Neural progenitor cell (in vitro differentiated cells): ENCODE measurements at regions not wholly inside any gene's neighbourhood (a gene's known extent, or its start where the extent isn't known, plus 50 kb on each side); places are given as distances from the start of the nearest gene placed in this dataset.
A peak's percentile ranks its signal among the peaks of the same experiment; 100 is the strongest.

Experiments
- DNase-seq: peaks from one replicate; pipeline ENCODE4 v3.0.0-alpha.2; 2016; ENCODE audit warnings: low spot score
- H2AFZ ChIP-seq: fragments of 200-600 bp; sonication (generic); replicated peaks from 2 replicates; pipeline ENCODE4 v1.6.1; 2016; ENCODE audit warnings: antibody characterized with exemption
- H3F3A ChIP-seq: fragments of 200-600 bp; sonication (generic); 2 replicates; pipeline ENCODE4 v1.6.1; 2016; ENCODE audit warnings: antibody characterized with exemption, low read depth
- H3K27ac ChIP-seq: fragments of 200-600 bp; sonication (generic); 2 replicates; pipeline ENCODE4 v1.5.1; 2016; ENCODE audit warnings: mild to moderate bottlenecking
- H3K27me3 ChIP-seq: fragments of 200-600 bp; sonication (generic); 2 replicates; pipeline ENCODE4 v1.6.1; 2016; ENCODE audit warnings: mild to moderate bottlenecking, moderate library complexity
- H3K36me3 ChIP-seq: fragments of 200-600 bp; sonication (generic); 2 replicates; pipeline ENCODE4 v1.5.1; 2016
- H3K4me1 ChIP-seq: fragments of 200-600 bp; sonication (generic); 2 replicates; pipeline ENCODE4 v1.6.1; 2016; ENCODE audit warnings: mixed run types
- H3K4me2 ChIP-seq: fragments of 200-600 bp; sonication (generic); 2 replicates; pipeline ENCODE4 v1.6.1; 2016
- H3K4me3 ChIP-seq: fragments of 200-600 bp; sonication (generic); 2 replicates; pipeline ENCODE4 v1.5.1; 2016
- H3K79me2 ChIP-seq: fragments of 200-600 bp; sonication (generic); 2 replicates; pipeline ENCODE4 v1.6.1; 2016; ENCODE audit warnings: low read depth
- H3K9ac ChIP-seq: fragments of 200-600 bp; sonication (generic); 2 replicates; pipeline ENCODE4 v1.6.1; 2016
- H3K9me3 ChIP-seq: fragments of 200-600 bp; sonication (generic); 2 replicates; pipeline ENCODE4 v1.5.1; 2016; ENCODE audit warnings: low read depth
- H4K20me1 ChIP-seq: fragments of 200-600 bp; sonication (generic); 2 replicates; pipeline ENCODE4 v1.6.1; 2016; ENCODE audit warnings: low read depth
- H3K27ac Mint-ChIP-seq: 3 replicates; pipeline ENCODE4 v1.8.0; 2021; ENCODE audit warnings: mixed read lengths
- H3K27me3 Mint-ChIP-seq: 2 replicates; pipeline ENCODE4 v1.8.0; 2022; ENCODE audit warnings: low read depth, mild to moderate bottlenecking, inconsistent platforms, moderate library complexity, mixed read lengths; ENCODE audit not compliant: insufficient read depth
- H3K36me3 Mint-ChIP-seq: 3 replicates; pipeline ENCODE4 v1.8.0; 2021; ENCODE audit warnings: mixed read lengths
- H3K4me1 Mint-ChIP-seq: 3 replicates; pipeline ENCODE4 v1.8.0; 2021; ENCODE audit warnings: mixed read lengths
- H3K4me3 Mint-ChIP-seq: 3 replicates; pipeline ENCODE4 v1.8.0; 2021; ENCODE audit warnings: mild to moderate bottlenecking, moderate library complexity, mixed read lengths
- H3K9me3 Mint-ChIP-seq: 3 replicates; pipeline ENCODE4 v1.8.0; 2020; ENCODE audit warnings: mixed read lengths
- EZH2 ChIP-seq: fragments of 200-600 bp; sonication (generic); IDR thresholded peaks from 2 replicates; pipeline ENCODE4 v1.6.1; 2017; ENCODE audit warnings: antibody characterized with exemption, mild to moderate bottlenecking, moderate library complexity
- EZH2phosphoT487 ChIP-seq: fragments of 200-600 bp; sonication (generic); IDR thresholded peaks from 2 replicates; pipeline ENCODE4 v1.6.1; 2017; ENCODE audit warnings: antibody characterized with exemption
- TF ChIP-seq, protein P1 (sequence below): fragments of 200-600 bp; sonication (generic); IDR thresholded peaks from 2 replicates; pipeline ENCODE4 v1.5.1; 2017; ENCODE audit warnings: antibody characterized with exemption, mild to moderate bottlenecking

DNA sequence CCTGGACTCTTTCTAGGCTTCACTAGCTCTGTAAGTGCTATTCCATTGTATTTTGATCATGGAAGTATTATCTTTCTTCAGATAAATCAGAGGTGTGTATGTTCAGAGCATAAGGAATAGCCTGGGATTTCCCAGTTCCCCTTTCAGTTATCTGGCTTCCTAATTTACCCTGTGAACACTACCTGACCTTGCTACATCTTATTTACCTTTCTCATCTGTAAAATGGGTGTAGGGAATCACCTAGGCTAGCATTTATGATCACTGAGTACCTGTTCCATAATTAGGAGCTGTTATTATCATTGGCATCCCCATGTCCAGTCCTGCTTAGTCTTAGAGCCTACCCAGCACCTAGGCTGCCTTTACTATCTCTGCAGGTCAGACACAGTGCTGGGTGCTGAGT is 149.3 kb upstream of the NR2F2 start:
- peaks cover 53% of the 10 kb centered on the region for H3K4me1 Mint-ChIP-seq
- TF ChIP-seq EZH2phosphoT487 (no peak), EZH2 (no peak)
- TF ChIP-seq, protein P1, sequence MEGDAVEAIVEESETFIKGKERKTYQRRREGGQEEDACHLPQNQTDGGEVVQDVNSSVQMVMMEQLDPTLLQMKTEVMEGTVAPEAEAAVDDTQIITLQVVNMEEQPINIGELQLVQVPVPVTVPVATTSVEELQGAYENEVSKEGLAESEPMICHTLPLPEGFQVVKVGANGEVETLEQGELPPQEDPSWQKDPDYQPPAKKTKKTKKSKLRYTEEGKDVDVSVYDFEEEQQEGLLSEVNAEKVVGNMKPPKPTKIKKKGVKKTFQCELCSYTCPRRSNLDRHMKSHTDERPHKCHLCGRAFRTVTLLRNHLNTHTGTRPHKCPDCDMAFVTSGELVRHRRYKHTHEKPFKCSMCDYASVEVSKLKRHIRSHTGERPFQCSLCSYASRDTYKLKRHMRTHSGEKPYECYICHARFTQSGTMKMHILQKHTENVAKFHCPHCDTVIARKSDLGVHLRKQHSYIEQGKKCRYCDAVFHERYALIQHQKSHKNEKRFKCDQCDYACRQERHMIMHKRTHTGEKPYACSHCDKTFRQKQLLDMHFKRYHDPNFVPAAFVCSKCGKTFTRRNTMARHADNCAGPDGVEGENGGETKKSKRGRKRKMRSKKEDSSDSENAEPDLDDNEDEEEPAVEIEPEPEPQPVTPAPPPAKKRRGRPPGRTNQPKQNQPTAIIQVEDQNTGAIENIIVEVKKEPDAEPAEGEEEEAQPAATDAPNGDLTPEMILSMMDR, result no peak
- H3K27me3 Mint-ChIP-seq, result peaks cover 4% of the 10 kb centered on the region
- Histone ChIP-seq H3K4me3 (no peak overlapping the region), H3F3A (peaks cover 25% of the 10 kb centered on the region), H2AFZ (no peak overlapping the region), H3K9ac (no peak overlapping the region), H4K20me1 (no peaks in the 10 kb centered on the region), H3K27ac (no peak overlapping the region), H3K36me3 (no peaks in the 10 kb centered on the region), H3K4me1 (peaks cover 48% of the 10 kb centered on the region), H3K79me2 (no peaks in the 10 kb centered on the region), H3K27me3 (no peaks in the 10 kb centered on the region), H3K4me2 (no peak overlapping the region), H3K9me3 (no peaks in the 10 kb centered on the region)
- H3K4me3 Mint-ChIP-seq, result no peak overlapping the region
- no peaks in the 10 kb centered on the region for H3K9me3 Mint-ChIP-seq
- no peak for DNase-seq
- peaks cover 2% of the 10 kb centered on the region for H3K36me3 Mint-ChIP-seq
- no peak overlapping the region for H3K27ac Mint-ChIP-seq

DNA sequence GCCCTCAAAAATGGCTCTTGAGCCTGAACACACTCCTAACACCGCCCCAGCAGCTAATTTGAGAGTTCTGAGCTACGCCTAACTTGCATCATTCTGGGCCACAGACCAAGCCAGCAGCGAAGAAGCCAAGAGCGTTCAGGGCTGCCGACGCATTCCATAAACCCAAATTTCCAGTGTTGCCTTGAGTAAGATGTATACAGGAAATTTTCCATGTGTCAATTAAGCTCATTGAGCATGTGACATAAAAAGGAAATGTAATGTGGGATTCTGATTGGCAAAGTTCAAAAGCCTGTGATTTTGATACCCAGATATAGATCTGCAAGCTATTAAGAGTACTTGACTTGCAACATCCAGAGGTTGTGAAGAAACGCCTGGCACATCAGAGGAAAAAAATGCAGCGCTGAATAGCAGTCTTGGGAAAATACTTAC is 148.6 kb upstream of the NR2F2 start:
- H3K4me3 ChIP-seq, result no peak overlapping the region
- H3K9me3 ChIP-seq, result no peaks in the 10 kb centered on the region
- H3K36me3 Mint-ChIP-seq, result peaks cover 2% of the 10 kb centered on the region

DNA sequence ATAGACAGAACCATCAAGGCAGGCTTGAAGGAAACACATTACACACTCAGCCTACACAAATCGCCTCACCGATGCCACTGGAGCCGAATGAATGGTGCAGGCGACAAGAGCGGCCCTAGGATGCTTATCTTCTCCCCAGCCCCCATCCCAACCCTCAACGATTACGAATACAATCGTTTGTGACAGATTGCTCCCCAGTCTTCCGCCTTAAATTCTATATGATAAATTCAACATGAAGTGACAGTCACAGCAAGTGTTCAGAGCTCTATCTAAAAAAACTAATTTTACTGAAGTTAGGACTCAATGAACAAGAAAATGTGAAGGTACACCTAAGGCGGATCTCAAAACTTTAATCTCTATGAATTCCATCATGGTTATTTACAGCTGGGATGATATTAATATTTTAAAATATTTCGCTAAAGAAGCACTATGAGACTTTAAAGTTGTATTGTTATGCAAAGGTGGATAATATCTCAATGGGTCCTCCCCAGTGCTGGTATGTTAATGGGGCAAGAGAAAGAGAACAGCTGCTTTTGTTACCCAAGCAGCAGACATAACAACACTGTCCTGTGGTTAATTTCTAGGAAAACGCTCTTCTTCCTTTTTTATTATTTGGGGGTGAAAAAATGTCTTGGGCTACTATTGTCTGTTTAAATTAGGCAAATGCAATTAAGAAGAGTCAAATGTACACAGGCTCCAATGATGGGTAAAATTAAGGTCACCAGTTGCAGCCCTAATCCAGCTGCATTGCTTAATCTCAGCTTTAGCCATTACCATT is 147.6 kb upstream of the NR2F2 start:
- H3K27me3 ChIP-seq, result no peaks in the 10 kb centered on the region
- H3K79me2 ChIP-seq, result no peaks in the 10 kb centered on the region
- H3K9me3 Mint-ChIP-seq, result no peaks in the 10 kb centered on the region
- H4K20me1 ChIP-seq, result no peaks in the 10 kb centered on the region
- H3K36me3 Mint-ChIP-seq, result peaks cover 2% of the 10 kb centered on the region
- no peak overlapping the region for H3K4me3 ChIP-seq
- H3K36me3 ChIP-seq, result no peaks in the 10 kb centered on the region
- TF ChIP-seq EZH2 (no peak), EZH2phosphoT487 (peak; percentile 35)
- TF ChIP-seq, protein P1, result no peak
- peak overlapping the region; percentile 67 for H3K27ac ChIP-seq
- DNase-seq, result peak; percentile 30
- H3K4me3 Mint-ChIP-seq, result no peak overlapping the region
- H3K4me2 ChIP-seq, result peak overlapping the region; percentile 42
- no peak overlapping the region for H3K27ac Mint-ChIP-seq
- peaks cover 25% of the 10 kb centered on the region for H3F3A ChIP-seq
- H3K27me3 Mint-ChIP-seq, result peaks cover 4% of the 10 kb centered on the region
- peaks cover 46% of the 10 kb centered on the region for H3K4me1 ChIP-seq
- no peaks in the 10 kb centered on the region for H3K9me3 ChIP-seq
- no peak overlapping the region for H3K9ac ChIP-seq
- H2AFZ ChIP-seq, result no peak overlapping the region
- H3K4me1 Mint-ChIP-seq, result peaks cover 47% of the 10 kb centered on the region

More for the DNA sequence above, 148.6 kb upstream of the NR2F2 start:
- H3K4me3 Mint-ChIP-seq, result no peak overlapping the region
- Histone ChIP-seq H3K27me3 (no peaks in the 10 kb centered on the region), H3K79me2 (no peaks in the 10 kb centered on the region), H4K20me1 (no peaks in the 10 kb centered on the region), H3K4me1 (peaks cover 48% of the 10 kb centered on the region), H3K4me2 (no peak overlapping the region), H3K36me3 (no peaks in the 10 kb centered on the region), H2AFZ (no peak overlapping the region), H3K9ac (no peak overlapping the region), H3K27ac (no peak overlapping the region), H3F3A (peaks cover 25% of the 10 kb centered on the region)
- H3K4me1 Mint-ChIP-seq, result peaks cover 53% of the 10 kb centered on the region
- peaks cover 4% of the 10 kb centered on the region for H3K27me3 Mint-ChIP-seq
- TF ChIP-seq EZH2phosphoT487 (no peak), EZH2 (no peak)
- no peak for DNase-seq
- no peaks in the 10 kb centered on the region for H3K9me3 Mint-ChIP-seq
- H3K27ac Mint-ChIP-seq, result peak overlapping the region; percentile 59

DNA sequence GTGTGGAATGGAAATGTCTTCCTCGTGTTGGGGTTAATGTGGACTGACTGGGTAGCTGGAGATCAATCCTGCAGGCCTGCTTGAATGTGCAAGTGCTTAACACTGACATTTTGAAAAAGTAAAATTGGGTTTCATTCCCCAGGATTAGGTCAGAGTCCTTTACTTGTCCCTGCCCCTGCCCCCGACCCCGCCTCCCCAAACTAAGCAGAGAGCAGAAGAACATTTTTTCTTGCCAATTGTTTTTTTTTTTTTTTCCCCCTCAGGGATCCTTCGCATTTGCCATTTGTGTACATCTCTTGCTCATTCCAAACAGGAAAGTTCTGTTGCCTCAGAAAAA is 147.0 kb upstream of the NR2F2 start:
- H3K27me3 ChIP-seq, result no peaks in the 10 kb centered on the region
- Mint-ChIP-seq H3K9me3 (no peaks in the 10 kb centered on the region), H3K27me3 (peaks cover 4% of the 10 kb centered on the region), H3K4me1 (peaks cover 51% of the 10 kb centered on the region), H3K27ac (no peak overlapping the region), H3K36me3 (peaks cover 2% of the 10 kb centered on the region), H3K4me3 (no peak overlapping the region)
- peak overlapping the region; percentile 42 for H3K4me2 ChIP-seq
- H3F3A ChIP-seq, result peaks cover 25% of the 10 kb centered on the region
- no peak overlapping the region for H2AFZ ChIP-seq
- H3K4me3 ChIP-seq, result no peak overlapping the region
- H4K20me1 ChIP-seq, result no peaks in the 10 kb centered on the region
- H3K36me3 ChIP-seq, result no peaks in the 10 kb centered on the region
- H3K27ac ChIP-seq, result peak overlapping the region; percentile 67
- H3K9ac ChIP-seq, result no peak overlapping the region
- peaks cover 52% of the 10 kb centered on the region for H3K4me1 ChIP-seq
- DNase-seq, result peak; percentile 68
- H3K9me3 ChIP-seq, result no peaks in the 10 kb centered on the region
- no peak for TF ChIP-seq EZH2phosphoT487
- TF ChIP-seq, protein P1, result no peak
- TF ChIP-seq EZH2, result no peak
- H3K79me2 ChIP-seq, result no peaks in the 10 kb centered on the region
